ENCODE measurements at regions not wholly inside any gene's neighbourhood (a gene's known extent, or its start where the extent isn't known, plus 50 kb on each side); places are given as distances from the start of the nearest gene placed in this dataset.
A peak's percentile ranks its signal among the peaks of the same experiment; 100 is the strongest.

- 0 out of 2 replicates have a peak, but pooled peaks have one; percentile 16 for TF ChIP-seq ZNF770 (CRISPR knock-in tag; IDR thresholded peaks at IDR 0.05)
- peak; percentile 65; the same call in 1 of the 2 replicates for TF ChIP-seq ZNF335 (CRISPR knock-in tag; IDR thresholded peaks at IDR 0.05)
- TF ChIP-seq SIX4 (CRISPR knock-in tag; IDR thresholded peaks at IDR 0.05) = peak; percentile 77; the same call in 1 of the 2 replicates
- TF ChIP-seq ZNF282 (IDR thresholded peaks at IDR 0.05; ENCODE audit: partially characterized antibody) = no peak
- TF ChIP-seq AHDC1 (CRISPR knock-in tag; IDR thresholded peaks at IDR 0.05; ENCODE audit: borderline replicate concordance) = peak; percentile 87; the same call in 1 of the 2 replicates
- TF ChIP-seq GTF2F1 (IDR thresholded peaks at IDR 0.05; ENCODE audit: low read length) = no peak
- no peak for TF ChIP-seq ZC3H13 (CRISPR knock-in tag; IDR thresholded peaks at IDR 0.05)
- TF ChIP-seq SCMH1 (CRISPR knock-in tag; IDR thresholded peaks at IDR 0.05; ENCODE audit: borderline replicate concordance) = no peak
- peak; percentile 88; the same call in 1 of the 2 replicates for TF ChIP-seq ZNF580 (CRISPR knock-in tag; IDR thresholded peaks at IDR 0.05; ENCODE audit: borderline replicate concordance, low read depth)
- TF ChIP-seq NR3C1 (CRISPR knock-in tag; IDR thresholded peaks at IDR 0.05) = no peak
- TF ChIP-seq ZNF264 (CRISPR knock-in tag; IDR thresholded peaks at IDR 0.05) = peak; percentile 89; the same call in 1 of the 2 replicates
- peak; percentile 90; the same call in 1 of the 2 replicates for TF ChIP-seq ZSCAN9 (CRISPR knock-in tag; IDR thresholded peaks at IDR 0.05; ENCODE audit: borderline replicate concordance)
- peak; percentile 80; the same call in 1 of the 2 replicates for TF ChIP-seq MEIS1 (CRISPR knock-in tag; IDR thresholded peaks at IDR 0.05; ENCODE audit: borderline replicate concordance)
- TF ChIP-seq RXRB (CRISPR knock-in tag; IDR thresholded peaks at IDR 0.05; ENCODE audit: borderline replicate concordance) = peak; percentile 86; the same call in 1 of the 2 replicates
- no peak for TF ChIP-seq MBNL3 (CRISPR knock-in tag; conservative IDR thresholded peaks at IDR 0.05)
- TF ChIP-seq ZNF343 (CRISPR knock-in tag; IDR thresholded peaks at IDR 0.05) = peak; percentile 59; the same call in 1 of the 2 replicates
- TF ChIP-seq ZNF644 (CRISPR knock-in tag; IDR thresholded peaks at IDR 0.05; ENCODE audit: low read depth) = peak; percentile 97
- TF ChIP-seq ARID4A (CRISPR knock-in tag; IDR thresholded peaks at IDR 0.05; ENCODE audit: borderline replicate concordance) = peak; percentile 61; the same call in 1 of the 2 replicates
Measured at GRCh38 chr6:2514965-2515543, 235.7 kb downstream of the MYLK4 start (continued).
